NOMO-1 (cell line): ENCODE measurements at regions not wholly inside any gene's neighbourhood (a gene's known extent, or its start where the extent isn't known, plus 50 kb on each side); places are given as distances from the start of the nearest gene placed in this dataset.
"Not testable (repeated sequence)": the region's sequence is repeated elsewhere in the genome, so short reads cannot be mapped to it uniquely, and the experiment has no call there.

Experiments
- DNase-seq, 2 experiments: peaks; one replicate each; lab custom pipeline; 2025; ENCODE audit not compliant: unreplicated experiment in 2 of 2; lab: John Stamatoyannopoulos, UW

GRCh38 chr9:38342532-38342931 lies 50.0 kb upstream of the ALDH1B1 start:
- no peak for DNase-seq

GRCh38 chr9:38342096-38342495 lies 50.4 kb upstream of the ALDH1B1 start:
- no peak for DNase-seq

GRCh38 chr9:38339496-38339895 lies 53.0 kb upstream of the ALDH1B1 start:
- DNase-seq = no peak

- no peak for DNase-seq
Observed at GRCh38 chr9:38339087-38339486, 53.4 kb upstream of the ALDH1B1 start.

- DNase-seq = no peak
Observed at GRCh38 chr9:38338342-38339018, 54.0 kb upstream of the ALDH1B1 start.

GRCh38 chr9:38337706-38338264 lies 54.7 kb upstream of the ALDH1B1 start:
- no peak for DNase-seq

GRCh38 chr9:38337181-38337580 lies 55.3 kb upstream of the ALDH1B1 start:
- no peak for DNase-seq

- DNase-seq = no peak
Observed at GRCh38 chr9:38336341-38336740, 56.2 kb upstream of the ALDH1B1 start.

- no peak for DNase-seq
Observed at GRCh38 chr9:38335686-38336085, 56.8 kb upstream of the ALDH1B1 start.

- no peak for DNase-seq
Observed at GRCh38 chr9:38334234-38334633, 58.3 kb upstream of the ALDH1B1 start.

GRCh38 chr9:38333047-38333446 lies 59.5 kb upstream of the ALDH1B1 start:
- DNase-seq = no peak

GRCh38 chr9:38332625-38333024 lies 59.9 kb upstream of the ALDH1B1 start:
- DNase-seq = no peak

- DNase-seq = no peak
Observed at GRCh38 chr9:38331141-38331540, 61.4 kb upstream of the ALDH1B1 start.

- DNase-seq = no peak
Observed at GRCh38 chr9:38329968-38330367, 62.5 kb upstream of the ALDH1B1 start.

- no peak for DNase-seq
Observed at GRCh38 chr9:38328765-38329164, 63.7 kb upstream of the ALDH1B1 start.

GRCh38 chr9:38326122-38326521 lies 66.4 kb upstream of the ALDH1B1 start:
- DNase-seq = no peak

- not testable (repeated sequence) for DNase-seq
Observed at GRCh38 chr9:38324213-38324612, 68.3 kb upstream of the ALDH1B1 start.

GRCh38 chr9:38322937-38323336 lies 69.6 kb upstream of the ALDH1B1 start:
- no peak for DNase-seq

- DNase-seq = no peak
Observed at GRCh38 chr9:38319496-38320173, 72.9 kb upstream of the ALDH1B1 start.

GRCh38 chr9:38318759-38319495 lies 73.6 kb upstream of the ALDH1B1 start:
- no peak for DNase-seq

- no peak for DNase-seq
Observed at GRCh38 chr9:38316166-38316780, 76.2 kb upstream of the ALDH1B1 start.
